ENCODE measurements at regions not wholly inside any gene's neighbourhood (a gene's known extent, or its start where the extent isn't known, plus 50 kb on each side); places are given as distances from the start of the nearest gene placed in this dataset.

DNA sequence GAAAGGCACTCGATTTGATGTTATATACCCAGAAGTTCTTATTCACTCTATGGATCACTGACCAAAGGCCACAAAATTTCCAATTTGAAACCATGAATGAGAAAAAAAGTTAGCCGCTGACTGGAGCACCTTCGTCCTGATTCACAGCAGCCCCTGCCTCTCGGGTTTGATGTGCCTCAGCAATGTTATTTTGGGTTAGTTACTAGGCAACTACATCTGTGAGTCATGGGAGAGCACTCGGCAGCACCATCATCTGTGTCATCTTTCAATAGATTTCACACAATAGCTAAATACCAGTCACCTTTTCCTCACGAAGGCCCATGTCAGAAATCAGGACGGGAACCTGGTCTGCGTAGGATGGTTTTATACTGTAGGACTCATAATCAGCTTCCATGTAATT is 269.2 kb downstream of the ZBBX start:
- DNase-seq (ENCODE audit: low read depth): peak; percentile 51
- TF ChIP-seq, protein P1, sequence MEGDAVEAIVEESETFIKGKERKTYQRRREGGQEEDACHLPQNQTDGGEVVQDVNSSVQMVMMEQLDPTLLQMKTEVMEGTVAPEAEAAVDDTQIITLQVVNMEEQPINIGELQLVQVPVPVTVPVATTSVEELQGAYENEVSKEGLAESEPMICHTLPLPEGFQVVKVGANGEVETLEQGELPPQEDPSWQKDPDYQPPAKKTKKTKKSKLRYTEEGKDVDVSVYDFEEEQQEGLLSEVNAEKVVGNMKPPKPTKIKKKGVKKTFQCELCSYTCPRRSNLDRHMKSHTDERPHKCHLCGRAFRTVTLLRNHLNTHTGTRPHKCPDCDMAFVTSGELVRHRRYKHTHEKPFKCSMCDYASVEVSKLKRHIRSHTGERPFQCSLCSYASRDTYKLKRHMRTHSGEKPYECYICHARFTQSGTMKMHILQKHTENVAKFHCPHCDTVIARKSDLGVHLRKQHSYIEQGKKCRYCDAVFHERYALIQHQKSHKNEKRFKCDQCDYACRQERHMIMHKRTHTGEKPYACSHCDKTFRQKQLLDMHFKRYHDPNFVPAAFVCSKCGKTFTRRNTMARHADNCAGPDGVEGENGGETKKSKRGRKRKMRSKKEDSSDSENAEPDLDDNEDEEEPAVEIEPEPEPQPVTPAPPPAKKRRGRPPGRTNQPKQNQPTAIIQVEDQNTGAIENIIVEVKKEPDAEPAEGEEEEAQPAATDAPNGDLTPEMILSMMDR (IDR thresholded peaks at IDR 0.05; ENCODE audit: low read depth, low read length, missing control alignments): no peak
- in situ Hi-C loops (cut with HindIII; ENCODE audit: low sequenced_read_pairs): no loop called here
- no peak overlapping the region for H3K4me3 ChIP-seq (ENCODE audit: low read depth, low read length)

- TF ChIP-seq, protein P1 (IDR thresholded peaks at IDR 0.05; ENCODE audit: low read depth, low read length, missing control alignments): no peak
- in situ Hi-C loops (cut with HindIII; ENCODE audit: low sequenced_read_pairs): no loop called here
- DNase-seq (ENCODE audit: low read depth): no peak
- no peak overlapping the region for H3K4me3 ChIP-seq (ENCODE audit: low read depth, low read length)
These were observed 270.4 kb downstream of the ZBBX start for GRCh38 chr3:167109746-167110145.

- no peak overlapping the region for H3K4me3 ChIP-seq (ENCODE audit: low read depth, low read length)
- no peak for DNase-seq (ENCODE audit: low read depth)
- TF ChIP-seq, protein P1 (IDR thresholded peaks at IDR 0.05; ENCODE audit: low read depth, low read length, missing control alignments): no peak
- in situ Hi-C loops (cut with HindIII; ENCODE audit: low sequenced_read_pairs): no loop called here
These were observed 273.6 kb downstream of the ZBBX start for GRCh38 chr3:167106456-167106855.

GRCh38 chr3:167102071-167102470 is 278.0 kb downstream of the ZBBX start:
- no peak overlapping the region for H3K4me3 ChIP-seq (ENCODE audit: low read depth, low read length)
- in situ Hi-C loops (cut with HindIII; ENCODE audit: low sequenced_read_pairs): no loop called here
- no peak for DNase-seq (ENCODE audit: low read depth)
- TF ChIP-seq, protein P1 (IDR thresholded peaks at IDR 0.05; ENCODE audit: low read depth, low read length, missing control alignments): peak; percentile 3

- H3K4me3 ChIP-seq (ENCODE audit: low read depth, low read length): no peak overlapping the region
- TF ChIP-seq, protein P1 (IDR thresholded peaks at IDR 0.05; ENCODE audit: low read depth, low read length, missing control alignments): no peak
- DNase-seq (ENCODE audit: low read depth): no peak
- in situ Hi-C loops (cut with HindIII; ENCODE audit: low sequenced_read_pairs): no loop called here
These were observed 279.4 kb downstream of the ZBBX start for GRCh38 chr3:167100651-167101050.

GRCh38 chr3:167100200-167100599 is 279.9 kb downstream of the ZBBX start:
- H3K4me3 ChIP-seq (ENCODE audit: low read depth, low read length): no peak overlapping the region
- no peak for DNase-seq (ENCODE audit: low read depth)
- in situ Hi-C loops (cut with HindIII; ENCODE audit: low sequenced_read_pairs): no loop called here
- TF ChIP-seq, protein P1 (IDR thresholded peaks at IDR 0.05; ENCODE audit: low read depth, low read length, missing control alignments): no peak

- in situ Hi-C loops (cut with HindIII; ENCODE audit: low sequenced_read_pairs): no loop called here
- DNase-seq (ENCODE audit: low read depth): no peak
- TF ChIP-seq, protein P1 (IDR thresholded peaks at IDR 0.05; ENCODE audit: low read depth, low read length, missing control alignments): no peak
- H3K4me3 ChIP-seq (ENCODE audit: low read depth, low read length): no peak overlapping the region
These were observed 284.1 kb downstream of the ZBBX start for GRCh38 chr3:167095976-167096375.
